Duodenal mucosa (tissue), 2 donors: ENCODE measurements at regions not wholly inside any gene's neighbourhood (a gene's known extent, or its start where the extent isn't known, plus 50 kb on each side); places are given as distances from the start of the nearest gene placed in this dataset.

Experiments
- H3K27ac ChIP-seq: one replicate; pipeline ENCODE4 v1.7.0; 2013; ENCODE audit warnings: low read depth, low read length
- H3K27me3 ChIP-seq, 2 donors: one replicate each; pipeline ENCODE4 v1.7.0; 2013; ENCODE audit warnings: low read length in 2 of 2, control low read depth in 1 of 2; ENCODE audit not compliant: insufficient read depth in 2 of 2, control insufficient read depth in 1 of 2
- H3K36me3 ChIP-seq, 2 donors: one replicate each; pipeline ENCODE4 v1.7.0; 2013; ENCODE audit warnings: low read length in 2 of 2, control low read depth in 1 of 2; ENCODE audit not compliant: insufficient read depth in 2 of 2, control insufficient read depth in 1 of 2
- H3K4me1 ChIP-seq, 2 donors: one replicate each; pipeline ENCODE4 v1.7.0; 2013; ENCODE audit warnings: low read length in 2 of 2, control low read depth in 1 of 2; ENCODE audit not compliant: insufficient read depth in 2 of 2, control insufficient read depth in 1 of 2
- H3K4me3 ChIP-seq, 2 donors: one replicate each; pipeline ENCODE4 v1.7.0; 2013; ENCODE audit warnings: low read length in 2 of 2, low read depth in 1 of 2
- H3K9ac ChIP-seq, 2 donors: one replicate each; pipeline ENCODE4 v1.7.0; 2013; ENCODE audit warnings: low read length in 2 of 2, low read depth in 1 of 2
- H3K9me3 ChIP-seq, 2 donors: one replicate each; pipeline ENCODE4 v1.7.0; 2013; ENCODE audit warnings: low read length in 2 of 2, control low read depth in 1 of 2; ENCODE audit not compliant: control insufficient read depth in 1 of 2

- Histone ChIP-seq H3K4me3 (no peak overlapping the region), H3K27ac (no peak overlapping the region), H3K9me3 (no peaks in the 10 kb centered on the region), H3K4me1 (no peaks in the 10 kb centered on the region), H3K9ac (no peak overlapping the region), H3K27me3 (no peaks in the 10 kb centered on the region), H3K36me3 (no peaks in the 10 kb centered on the region)
Measured at GRCh38 chr2:22880161-22880560, 504.8 kb upstream of the KLHL29 start.

- H3K9me3 ChIP-seq: no peaks in the 10 kb centered on the region
- no peak overlapping the region for H3K9ac ChIP-seq
- H3K36me3 ChIP-seq: no peaks in the 10 kb centered on the region
- H3K4me3 ChIP-seq: no peak overlapping the region
- H3K27me3 ChIP-seq: no peaks in the 10 kb centered on the region
- H3K4me1 ChIP-seq: no peaks in the 10 kb centered on the region
- no peak overlapping the region for H3K27ac ChIP-seq
Measured at GRCh38 chr2:22882011-22882410, 503.0 kb upstream of the KLHL29 start.

- H3K4me1 ChIP-seq: no peaks in the 10 kb centered on the region
- H3K9ac ChIP-seq: no peak overlapping the region
- H3K27me3 ChIP-seq: no peaks in the 10 kb centered on the region
- no peaks in the 10 kb centered on the region for H3K36me3 ChIP-seq
- H3K27ac ChIP-seq: no peak overlapping the region
- no peak overlapping the region for H3K4me3 ChIP-seq
- no peaks in the 10 kb centered on the region for H3K9me3 ChIP-seq
Measured at GRCh38 chr2:22882643-22883042, 502.3 kb upstream of the KLHL29 start.

- H3K4me3 ChIP-seq: no peak overlapping the region
- H3K4me1 ChIP-seq: no peaks in the 10 kb centered on the region
- H3K27me3 ChIP-seq: no peaks in the 10 kb centered on the region
- H3K9me3 ChIP-seq: no peaks in the 10 kb centered on the region
- no peak overlapping the region for H3K27ac ChIP-seq
- no peak overlapping the region for H3K9ac ChIP-seq
- no peaks in the 10 kb centered on the region for H3K36me3 ChIP-seq
Measured at GRCh38 chr2:22883054-22883453, 501.9 kb upstream of the KLHL29 start.

- Histone ChIP-seq H3K9ac (no peak overlapping the region), H3K4me3 (no peak overlapping the region), H3K4me1 (no peaks in the 10 kb centered on the region), H3K27ac (no peak overlapping the region), H3K27me3 (no peaks in the 10 kb centered on the region), H3K36me3 (no peaks in the 10 kb centered on the region), H3K9me3 (no peaks in the 10 kb centered on the region)
Measured at GRCh38 chr2:22885245-22885644, 499.7 kb upstream of the KLHL29 start.

- Histone ChIP-seq H3K4me1 (no peaks in the 10 kb centered on the region), H3K27me3 (no peaks in the 10 kb centered on the region), H3K36me3 (no peaks in the 10 kb centered on the region), H3K4me3 (no peak overlapping the region), H3K9ac (no peak overlapping the region), H3K27ac (no peak overlapping the region), H3K9me3 (no peaks in the 10 kb centered on the region)
Measured at GRCh38 chr2:22887426-22887825, 497.6 kb upstream of the KLHL29 start.

GRCh38 chr2:22887845-22888244, 497.1 kb upstream of the KLHL29 start:
- Histone ChIP-seq H3K4me3 (no peak overlapping the region), H3K9ac (no peak overlapping the region), H3K27me3 (no peaks in the 10 kb centered on the region), H3K4me1 (no peaks in the 10 kb centered on the region), H3K27ac (no peak overlapping the region), H3K36me3 (no peaks in the 10 kb centered on the region), H3K9me3 (no peaks in the 10 kb centered on the region)

- H3K27ac ChIP-seq: no peak overlapping the region
- H3K9ac ChIP-seq: no peak overlapping the region
- H3K4me1 ChIP-seq: no peaks in the 10 kb centered on the region
- no peaks in the 10 kb centered on the region for H3K36me3 ChIP-seq
- H3K9me3 ChIP-seq: no peaks in the 10 kb centered on the region
- no peaks in the 10 kb centered on the region for H3K27me3 ChIP-seq
- H3K4me3 ChIP-seq: no peak overlapping the region
Measured at GRCh38 chr2:22890132-22890531, 494.8 kb upstream of the KLHL29 start.

- Histone ChIP-seq H3K27ac (no peak overlapping the region), H3K9me3 (no peaks in the 10 kb centered on the region), H3K36me3 (no peaks in the 10 kb centered on the region), H3K9ac (no peak overlapping the region), H3K4me1 (no peaks in the 10 kb centered on the region), H3K27me3 (no peaks in the 10 kb centered on the region), H3K4me3 (no peak overlapping the region)
Measured at GRCh38 chr2:22893761-22894517, 491.0 kb upstream of the KLHL29 start.

- no peaks in the 10 kb centered on the region for H3K4me1 ChIP-seq
- no peak overlapping the region for H3K27ac ChIP-seq
- H3K9ac ChIP-seq: no peak overlapping the region
- H3K36me3 ChIP-seq: no peaks in the 10 kb centered on the region
- no peaks in the 10 kb centered on the region for H3K9me3 ChIP-seq
- H3K4me3 ChIP-seq: no peak overlapping the region
- no peaks in the 10 kb centered on the region for H3K27me3 ChIP-seq
Measured at GRCh38 chr2:22894761-22895160, 490.2 kb upstream of the KLHL29 start.
